ENCODE measurements at regions not wholly inside any gene's neighbourhood (a gene's known extent, or its start where the extent isn't known, plus 50 kb on each side); places are given as distances from the start of the nearest gene placed in this dataset.

GRCh38 chr7:120014925-120015465 lies 258.0 kb upstream of the KCND2 start (continued):
- no peak for TF ChIP-seq CUX1 (IDR thresholded peaks at IDR 0.05; ENCODE audit: insufficient replicate concordance, low read depth, low read length)
- TF ChIP-seq BCL11A (IDR thresholded peaks at IDR 0.05; ENCODE audit: low read depth, low read length): no peak
- TF ChIP-seq SREBF1 (IDR thresholded peaks at IDR 0.05; ENCODE audit: low read length): no peak
- no peak for TF ChIP-seq BACH1 (IDR thresholded peaks at IDR 0.05; ENCODE audit: borderline replicate concordance)
- TF ChIP-seq EGR1 (IDR thresholded peaks at IDR 0.05; ENCODE audit: borderline replicate concordance in 1 of 2, low read depth in 2 of 2, low read length in 2 of 2): no peak
- TF ChIP-seq RFX5 (IDR thresholded peaks at IDR 0.05; ENCODE audit: low read depth, low read length): no peak
- TF ChIP-seq ZSCAN29 (IDR thresholded peaks at IDR 0.05): no peak

- Histone ChIP-seq H3K4me3 (no peak overlapping the region), H2AFZ (ENCODE audit: control insufficient read depth, low read depth, low read length) (no peak overlapping the region), H3K36me3 (ENCODE audit: control insufficient read depth in 2 of 2, insufficient read depth in 2 of 2, low read length in 1 of 2) (no peaks in the 10 kb centered on the region), H3K79me2 (ENCODE audit: control insufficient read depth, insufficient read depth, low read length) (no peaks in the 10 kb centered on the region), H4K20me1 (ENCODE audit: control insufficient read depth, insufficient read depth) (no peaks in the 10 kb centered on the region), H3K4me2 (ENCODE audit: control insufficient read depth, insufficient read depth) (no peak overlapping the region), H3K9me3 (replicated peaks; ENCODE audit: control insufficient read depth, insufficient read depth, low read length) (no peaks in the 10 kb centered on the region), H3K9ac (ENCODE audit: control insufficient read depth, insufficient read depth, low read length) (no peak overlapping the region), H3K27me3 (replicated peaks in 1 of 2; ENCODE audit: control insufficient read depth in 2 of 2, insufficient read depth in 2 of 2, low read length in 1 of 2) (no peaks in the 10 kb centered on the region), H3K4me1 (ENCODE audit: control insufficient read depth, insufficient read depth, low read length) (no peaks in the 10 kb centered on the region), H3K27ac (ENCODE audit: control insufficient read depth, insufficient read depth) (no peak overlapping the region)
- DNase-seq (ENCODE audit: low read depth, low spot score) (no peak), ATAC-seq (no peak), FAIRE-seq (no peak)
- BruUV-seq (replicated peaks): no TSS peak
- in situ Hi-C loops (cut with MboI): no loop called here
- WGBS (ENCODE audit: insufficient coverage, insufficient replicate concordance, low lambda C conversion rate, missing lambda C conversion rate): 0% methylated on average over 1 of the region's 1 CpG
- RAD21 ChIA-PET (ENCODE audit: unreplicated experiment): no interaction called here
- intact Hi-C loops (cut with micrococcal nuclease; ENCODE audit: unreplicated experiment): no loop called here
- SMC1A ChIA-PET (ENCODE audit: uncharacterized antibody, unreplicated experiment): no interaction called here
- CTCF ChIA-PET: no interaction called here
- POLR2A ChIA-PET: no interaction called here
- TF ChIP-seq EGR1 (IDR thresholded peaks at IDR 0.05; ENCODE audit: borderline replicate concordance in 1 of 2, low read depth in 2 of 2, low read length in 2 of 2) (no peak), MTA2 (IDR thresholded peaks at IDR 0.05; ENCODE audit: low read depth) (no peak), CTCF (IDR thresholded peaks at IDR 0.05 in 2 of 3, conservative IDR thresholded peaks at IDR 0.05 in 1 of 3; ENCODE audit: control insufficient read depth in 2 of 3, extremely low read depth in 1 of 3, insufficient read depth in 1 of 3, low read depth in 3 of 3, low read length in 3 of 3) (no peak)
Observed at GRCh38 chr7:120021085-120021484, 251.9 kb upstream of the KCND2 start.
